LNCaP clone FGC (cell line): ENCODE measurements at regions not wholly inside any gene's neighbourhood (a gene's known extent, or its start where the extent isn't known, plus 50 kb on each side); places are given as distances from the start of the nearest gene placed in this dataset.

Experiments
- DNase-seq: peaks from one replicate; pipeline ENCODE4 v3.0.0-alpha.2; 2011; ENCODE audit warnings: low read depth
- H3K4me3 ChIP-seq: 2 replicates; pipeline ENCODE4 v1.5.1; 2011; ENCODE audit warnings: mild to moderate bottlenecking, low read depth, low read length, control low read depth
- CTCF ChIP-seq: IDR thresholded peaks from 2 replicates; pipeline ENCODE4 v1.5.1; 2012; ENCODE audit warnings: mild to moderate bottlenecking; ENCODE audit not compliant: control insufficient read depth, insufficient read depth; ENCODE audit errors: extremely low read depth

DNA sequence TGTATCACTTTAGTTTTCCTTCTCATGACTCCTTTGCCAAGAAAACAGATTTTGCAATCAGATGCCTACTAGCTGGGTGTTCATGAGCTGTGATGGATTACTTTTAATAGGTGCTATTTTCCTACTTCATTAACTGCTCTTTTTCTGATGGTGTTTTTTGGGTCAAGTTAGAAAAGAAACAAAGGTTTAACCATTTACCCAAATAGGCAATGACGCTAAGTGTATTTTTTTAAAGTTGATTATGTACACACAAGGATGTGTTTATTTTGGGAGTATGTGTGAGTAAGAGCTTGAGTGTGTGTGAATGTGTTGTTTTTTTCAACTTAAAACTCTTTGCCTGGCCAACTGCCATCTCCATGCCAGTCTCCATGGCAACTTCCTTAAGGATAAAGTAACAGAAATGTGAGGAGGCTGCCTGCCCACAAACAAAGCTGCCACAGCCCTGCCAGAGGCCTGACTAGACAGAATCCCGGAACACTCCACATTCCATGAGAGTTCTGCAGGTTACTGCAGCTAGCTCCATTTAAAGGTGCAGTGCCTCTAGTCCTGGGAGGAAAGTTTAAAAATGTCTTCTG is 215.6 kb upstream of the RBMS3 start:
- no peak for TF ChIP-seq CTCF
- peak; percentile 2 for DNase-seq
- H3K4me3 ChIP-seq: no peak overlapping the region

DNA sequence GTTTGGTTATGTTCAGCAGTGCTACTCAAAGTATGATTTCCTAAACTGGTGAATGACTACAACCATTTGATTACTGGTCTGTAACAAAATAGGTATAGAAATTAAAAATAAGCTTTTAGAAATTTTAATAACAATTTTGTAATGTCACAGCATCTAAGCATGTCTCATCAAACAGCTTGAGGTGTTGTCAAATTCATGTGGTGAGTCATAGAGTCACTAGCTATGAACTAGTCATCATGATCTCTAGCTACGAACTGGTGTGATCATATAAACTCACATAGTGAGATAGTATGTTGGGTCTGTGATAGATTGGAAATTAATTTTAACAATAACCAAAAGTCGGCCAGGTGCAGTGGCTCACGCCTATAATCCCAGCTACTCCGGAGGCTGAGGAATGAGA is 213.9 kb upstream of the RBMS3 start:
- no peak for DNase-seq
- no peak overlapping the region for H3K4me3 ChIP-seq
- TF ChIP-seq CTCF: no peak

DNA sequence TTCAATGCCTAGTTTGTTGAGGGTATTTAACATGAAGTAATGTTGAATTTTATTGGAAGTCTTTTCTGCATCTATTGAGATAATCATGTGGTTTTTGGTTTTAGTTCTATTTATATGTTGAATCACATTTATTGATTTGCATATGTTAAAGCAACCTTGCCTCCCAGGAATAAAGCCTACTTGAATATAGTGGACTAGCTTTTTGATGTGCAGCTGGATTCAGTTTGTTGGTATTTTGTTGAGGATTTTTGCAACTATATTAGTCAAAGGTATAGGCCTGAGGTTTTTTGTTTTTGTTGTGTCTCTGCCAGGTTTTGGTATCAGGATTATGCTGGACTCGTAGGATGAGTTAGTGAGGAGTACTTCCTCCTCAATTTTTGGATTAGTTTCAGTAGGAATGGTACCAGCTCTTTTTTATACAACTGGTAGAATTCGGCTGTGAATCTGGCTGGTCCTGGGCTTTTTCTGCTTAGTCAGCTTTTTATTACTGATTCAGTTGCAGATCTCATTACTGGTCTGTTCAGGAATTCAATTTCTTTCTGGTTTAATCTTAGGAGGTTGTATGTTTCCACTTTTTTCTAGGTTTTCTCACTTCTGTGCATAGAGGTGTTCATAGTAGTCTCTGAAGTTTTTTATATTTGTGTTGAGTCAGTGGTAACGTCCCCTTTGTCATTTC is 209.8 kb upstream of the RBMS3 start:
- H3K4me3 ChIP-seq: no peak overlapping the region
- no peak for DNase-seq
- TF ChIP-seq CTCF: no peak

DNA sequence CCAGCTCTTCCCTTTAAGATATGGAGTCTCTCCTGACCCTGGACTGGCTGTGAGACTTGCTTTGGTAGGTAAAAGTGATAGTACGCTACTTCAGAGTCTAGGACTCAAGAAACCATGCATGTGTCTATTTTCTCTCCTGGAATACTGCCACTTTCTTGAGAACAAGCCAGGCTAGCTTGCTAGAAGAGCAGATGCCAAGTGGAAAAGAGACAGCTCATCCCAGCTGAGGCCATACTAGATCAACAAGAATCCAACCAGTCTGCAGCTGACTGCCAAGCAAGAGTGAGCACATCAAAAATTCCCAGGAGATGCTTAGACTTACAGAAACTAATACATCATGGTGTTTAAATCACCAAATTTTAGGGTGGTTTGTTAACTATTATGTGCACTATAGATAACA is 208.3 kb upstream of the RBMS3 start:
- no peak for DNase-seq
- H3K4me3 ChIP-seq: no peak overlapping the region
- TF ChIP-seq CTCF: no peak

- DNase-seq: no peak
- no peak for TF ChIP-seq CTCF
- no peak overlapping the region for H3K4me3 ChIP-seq
Observed at GRCh38 chr3:29077356-29077755, 203.5 kb upstream of the RBMS3 start.

DNA sequence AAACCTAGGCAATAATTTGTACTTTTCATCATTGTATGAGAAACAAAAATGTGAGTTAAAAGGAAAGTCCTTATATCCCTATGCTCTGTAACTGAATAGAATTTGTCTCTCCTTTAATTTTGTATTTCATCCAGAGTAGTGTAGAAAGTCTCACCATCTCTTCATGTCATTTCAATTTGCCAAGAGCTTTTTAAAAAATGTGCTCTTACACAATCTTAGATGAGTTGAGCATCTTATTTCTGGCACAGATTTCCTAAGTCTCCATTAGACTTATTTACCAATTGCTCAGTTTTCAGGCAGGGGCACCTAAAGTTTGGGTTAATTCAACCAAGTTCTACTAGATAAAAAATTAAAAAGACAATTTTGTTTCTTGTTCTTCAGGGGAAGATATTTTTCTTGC is 201.5 kb upstream of the RBMS3 start:
- TF ChIP-seq CTCF: no peak
- no peak overlapping the region for H3K4me3 ChIP-seq
- DNase-seq: no peak

DNA sequence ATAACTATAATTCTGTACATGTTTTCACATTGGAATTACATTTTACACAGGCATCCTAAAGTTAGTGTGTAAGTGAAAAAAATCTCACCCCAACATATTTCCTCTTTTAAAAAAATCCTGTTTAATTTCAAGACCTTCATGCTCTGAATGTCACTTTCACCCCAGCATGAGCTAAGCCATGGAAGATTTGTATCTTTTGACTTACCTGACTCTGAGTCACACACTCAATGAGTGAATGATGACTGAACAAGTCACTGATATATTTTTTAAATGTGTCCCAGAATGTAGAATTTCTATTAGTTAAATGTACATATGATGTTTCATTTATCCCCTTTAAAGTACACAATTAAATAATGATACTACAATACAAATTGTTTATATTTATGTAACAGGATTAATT is 199.9 kb upstream of the RBMS3 start:
- H3K4me3 ChIP-seq: no peak overlapping the region
- no peak for TF ChIP-seq CTCF
- no peak for DNase-seq
